KBM-7 (cell line): ENCODE measurements at regions not wholly inside any gene's neighbourhood (a gene's known extent, or its start where the extent isn't known, plus 50 kb on each side); places are given as distances from the start of the nearest gene placed in this dataset.

Source experiments
- DNase-seq: peaks from one replicate; pipeline ENCODE4 v3.0.0-alpha.2; 2015
- in situ Hi-C: fragments of 300-500 bp; cut with MboI; formaldehyde crosslinking; loops from 2 replicates; pipeline ENCODE4 v1.14.3; 2020; ENCODE audit warnings: low sequenced_read_pairs, low pct_unique_long_range_greater_than_20kb, mixed read lengths

DNA sequence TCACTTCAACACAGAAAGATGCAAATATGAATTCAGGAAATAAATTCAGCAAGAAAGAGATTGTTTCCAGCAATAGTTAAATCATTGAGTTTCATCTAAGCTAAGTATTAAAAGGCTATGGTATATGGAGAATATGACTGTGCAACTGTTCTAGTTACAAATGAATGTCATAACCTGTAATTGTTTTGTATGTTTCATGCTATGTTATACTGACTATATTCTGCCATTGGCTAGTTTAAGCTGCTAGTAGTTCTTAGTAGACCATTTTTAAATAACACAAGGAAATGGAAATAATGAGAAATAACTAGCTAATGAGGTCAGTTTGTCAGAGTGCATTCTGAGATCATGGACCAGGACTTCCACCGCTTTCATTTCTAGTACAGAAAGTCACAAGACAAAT, 1154.9 kb upstream of the TMEFF2 start:
- no peak for DNase-seq
- in situ Hi-C loops = no loop called here

DNA sequence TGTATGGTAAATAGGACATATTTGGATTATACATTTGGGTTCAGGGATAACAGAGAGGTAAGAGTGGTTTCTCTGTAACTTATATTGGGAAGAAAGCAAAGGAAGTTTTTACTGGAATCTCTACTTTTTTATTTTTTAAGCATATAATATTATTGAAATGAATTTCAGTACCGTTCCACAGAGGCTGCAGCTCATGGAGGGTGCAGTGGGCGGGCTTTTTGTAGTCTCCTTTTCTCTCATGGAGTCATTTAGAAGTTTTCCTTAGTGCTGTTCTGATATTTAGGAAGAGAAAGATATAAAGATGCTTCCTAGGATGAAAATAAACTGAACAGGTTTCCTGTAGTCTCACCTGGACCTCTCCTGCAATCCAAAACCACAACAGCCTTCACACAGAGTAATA, 1153.3 kb upstream of the TMEFF2 start:
- in situ Hi-C loops = no loop called here
- no peak for DNase-seq

- in situ Hi-C loops = no loop called here
- no peak for DNase-seq
Observed at GRCh38 chr2:193336781-193337180, 1142.0 kb upstream of the TMEFF2 start.

- in situ Hi-C loops = no loop called here
Observed at GRCh38 chr2:193334401-193334800, 1139.7 kb upstream of the TMEFF2 start.

DNA sequence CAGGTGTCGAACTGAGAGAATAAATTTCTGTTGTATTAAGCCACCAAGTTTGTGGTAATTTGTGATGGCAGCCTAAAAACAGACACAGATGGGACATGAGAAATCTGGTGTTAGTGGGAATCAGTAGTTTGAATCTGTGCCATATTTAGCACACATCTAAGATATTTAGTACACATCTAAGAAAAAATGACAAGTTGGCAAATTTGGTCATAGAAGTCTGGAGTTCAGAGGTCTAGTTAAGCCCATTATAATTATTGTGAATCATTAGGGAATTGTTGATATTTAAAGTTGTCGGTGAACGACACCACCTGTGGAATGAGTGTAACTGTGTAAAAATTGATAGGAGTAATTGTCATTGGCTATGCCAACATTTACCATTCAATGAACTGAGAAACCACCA, 1138.8 kb upstream of the TMEFF2 start:
- DNase-seq = no peak
- in situ Hi-C loops = no loop called here

More at GRCh38 chr2:193334401-193334800, 1139.7 kb upstream of the TMEFF2 start:
- no peak for DNase-seq

GRCh38 chr2:193332941-193333340, 1138.2 kb upstream of the TMEFF2 start:
- DNase-seq = no peak
- in situ Hi-C loops = no loop called here

GRCh38 chr2:193331676-193332075, 1136.9 kb upstream of the TMEFF2 start:
- in situ Hi-C loops = no loop called here

DNA sequence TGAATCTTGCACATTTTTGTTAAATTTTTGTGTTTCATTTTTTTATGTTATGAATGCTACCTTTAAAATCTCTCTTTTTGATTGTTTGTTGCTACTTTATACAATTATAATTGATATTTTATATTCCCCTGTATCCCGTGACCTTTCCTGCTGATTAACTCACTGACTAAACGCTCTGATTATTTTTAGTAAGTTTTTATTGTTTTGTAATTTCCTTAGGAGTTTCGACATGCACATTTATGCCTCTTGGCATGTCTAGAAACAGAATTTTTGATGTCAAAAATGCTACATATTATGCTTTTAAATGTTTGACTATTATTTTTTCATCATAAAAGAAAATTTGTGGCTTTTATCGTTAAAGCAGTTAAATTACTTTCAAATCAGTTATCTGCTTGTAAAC, 1131.6 kb upstream of the TMEFF2 start:
- DNase-seq = no peak
- in situ Hi-C loops = no loop called here

More at GRCh38 chr2:193331676-193332075, 1136.9 kb upstream of the TMEFF2 start:
- DNase-seq = peak; percentile 45

GRCh38 chr2:193315428-193316091, 1120.8 kb upstream of the TMEFF2 start:
- in situ Hi-C loops = no loop called here
- DNase-seq = no peak

- in situ Hi-C loops = no loop called here
- DNase-seq = no peak
Observed at GRCh38 chr2:193303464-193303863, 1108.7 kb upstream of the TMEFF2 start.

GRCh38 chr2:193294371-193294770, 1099.6 kb upstream of the TMEFF2 start:
- DNase-seq = no peak
- in situ Hi-C loops = no loop called here

- no peak for DNase-seq
- in situ Hi-C loops = no loop called here
Observed at GRCh38 chr2:193279361-193279760, 1084.6 kb upstream of the TMEFF2 start.

- in situ Hi-C loops = no loop called here
- no peak for DNase-seq
Observed at GRCh38 chr2:193276988-193277387, 1082.3 kb upstream of the TMEFF2 start.

GRCh38 chr2:193276560-193276959, 1081.8 kb upstream of the TMEFF2 start:
- DNase-seq = no peak

GRCh38 chr2:193276069-193276468, 1081.3 kb upstream of the TMEFF2 start:
- in situ Hi-C loops = no loop called here
- DNase-seq = no peak

More at GRCh38 chr2:193276560-193276959, 1081.8 kb upstream of the TMEFF2 start:
- in situ Hi-C loops = no loop called here

DNA sequence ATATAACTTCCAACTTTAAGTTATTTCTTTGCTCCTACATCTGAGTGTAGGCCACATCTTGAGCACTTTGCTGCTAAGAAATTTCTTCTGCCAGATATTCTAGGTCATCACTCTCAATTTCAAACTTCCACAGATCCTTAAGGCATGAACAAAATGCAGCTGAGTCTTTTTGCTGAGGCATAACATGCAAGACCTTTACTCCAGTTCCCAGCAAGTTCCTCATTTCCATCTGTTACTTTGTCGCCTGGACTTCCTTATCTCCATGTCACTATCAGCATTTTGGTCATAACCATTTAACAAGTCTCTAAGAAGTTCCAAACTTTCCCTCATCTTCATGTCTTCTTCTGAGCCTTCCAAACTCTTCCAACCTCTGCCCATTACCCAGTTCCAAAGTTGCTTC, 1077.3 kb upstream of the TMEFF2 start:
- in situ Hi-C loops = no loop called here
- peak; percentile 69 for DNase-seq

- in situ Hi-C loops = no loop called here
- DNase-seq = no peak
Observed at GRCh38 chr2:193270816-193271215, 1076.1 kb upstream of the TMEFF2 start.

DNA sequence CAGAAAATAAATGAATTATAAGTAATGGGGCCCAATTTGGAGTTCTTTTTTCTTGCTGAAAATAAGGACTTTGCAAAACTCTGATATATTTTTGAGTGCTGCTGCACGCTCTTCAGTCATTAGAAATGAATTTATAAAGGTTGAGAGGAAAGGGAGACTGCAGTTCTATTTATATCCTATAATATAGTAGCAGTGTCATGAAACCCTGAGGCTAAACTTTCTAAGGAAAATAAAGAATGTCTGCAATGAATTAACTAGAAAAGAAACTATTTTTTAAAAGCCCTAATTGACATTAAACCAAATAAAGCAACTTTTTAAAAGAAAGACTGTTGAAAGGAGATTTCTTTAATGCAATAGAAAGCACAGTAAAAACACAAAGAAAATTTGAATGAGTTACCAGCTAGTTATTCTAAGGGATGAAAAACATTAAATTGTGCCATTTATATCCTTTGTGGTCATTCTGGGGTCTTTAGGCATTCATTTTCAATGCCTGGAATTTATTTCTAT, 1072.8 kb upstream of the TMEFF2 start:
- in situ Hi-C loops = no loop called here
- DNase-seq = no peak

DNA sequence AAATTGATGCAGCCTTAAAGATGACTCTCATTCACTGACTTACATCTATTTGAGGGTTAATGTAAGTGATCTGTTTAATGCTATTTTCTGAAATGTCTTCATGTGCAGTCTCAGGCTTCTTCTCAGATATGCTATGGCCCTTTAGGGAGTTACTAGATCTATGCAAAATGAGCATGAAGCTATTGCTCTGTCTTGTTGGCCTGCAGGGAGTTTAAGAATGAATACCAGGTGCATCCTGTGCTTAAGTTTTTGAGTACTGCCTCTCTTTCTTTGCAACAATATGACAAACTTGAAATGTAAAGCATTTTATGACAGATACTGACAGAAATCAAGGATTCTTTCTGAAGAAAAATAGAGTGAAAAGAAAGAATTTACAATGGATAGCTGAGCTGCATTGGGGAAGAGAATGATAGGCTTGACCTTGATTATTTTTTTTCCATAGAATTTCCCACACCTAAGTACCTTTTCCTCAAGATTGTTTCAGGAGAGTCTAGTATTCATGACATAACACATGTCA, 1058.3 kb upstream of the TMEFF2 start:
- DNase-seq = no peak

DNA sequence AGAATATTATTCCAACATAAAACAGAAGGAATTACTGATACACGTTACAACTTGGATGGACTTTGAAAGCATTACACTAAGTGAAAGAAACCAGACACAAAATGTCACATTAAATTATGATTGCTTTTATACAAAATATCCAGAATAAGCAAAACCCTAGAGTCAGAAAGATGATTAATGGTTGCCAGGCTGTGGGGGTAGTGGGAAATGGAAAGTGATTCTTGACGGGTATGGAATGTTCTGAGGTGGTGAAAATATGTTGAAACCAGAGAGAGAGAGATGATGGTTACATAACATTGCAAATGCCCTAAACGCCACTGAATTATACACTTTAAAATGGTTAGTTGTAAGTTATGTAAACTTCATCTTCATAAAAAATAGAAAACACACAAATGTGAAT, 1057.2 kb upstream of the TMEFF2 start:
- in situ Hi-C loops = no loop called here

More for the DNA sequence above, 1058.3 kb upstream of the TMEFF2 start:
- in situ Hi-C loops = no loop called here

GRCh38 chr2:193250389-193250788, 1055.7 kb upstream of the TMEFF2 start:
- no peak for DNase-seq
- in situ Hi-C loops = no loop called here

More for the DNA sequence above, 1057.2 kb upstream of the TMEFF2 start:
- DNase-seq = no peak
